IMR-90 (cell line): ENCODE measurements at regions not wholly inside any gene's neighbourhood (a gene's known extent, or its start where the extent isn't known, plus 50 kb on each side); places are given as distances from the start of the nearest gene placed in this dataset.

Experiments used
- ATAC-seq: fragments of 200-7000 bp; cut with Tn5 transposase; 2 replicates; pipeline ENCODE4 v1.9.1; 2020; ENCODE audit warnings: low read depth, mild to moderate bottlenecking, moderate library complexity
- BruUV-seq: library from RNA; stranded (reverse); fragments of 400-500 nt; replicated peaks from 2 replicates; lab custom pipeline; 2021; lab: Mats Ljungman, UMichigan
- CTCF ChIA-PET: fragments of 300-600 bp; formaldehyde crosslinking; extraction: SDS; loops from one replicate; lab custom pipeline; 2021; ENCODE audit warnings: antibody characterized with exemption; lab: Yijun Ruan, JAX
- POLR2A ChIA-PET: fragments of 300-600 bp; sonication (Branson Sonifier 250); formaldehyde crosslinking; loops from one replicate; lab custom pipeline; 2022; ENCODE audit warnings: antibody characterized with exemption; ENCODE audit not compliant: unreplicated experiment; lab: Charles Lee
- DNase-seq: peaks from one replicate; pipeline ENCODE4 v3.0.0; 2013
- H2AFZ ChIP-seq: replicated peaks from 2 replicates; pipeline ENCODE3; 2013; ENCODE audit warnings: low read length, mild to moderate bottlenecking; ENCODE audit not compliant: poor library complexity
- H2AK5ac ChIP-seq: 2 replicates; pipeline ENCODE4 v1.6.1; 2013; ENCODE audit warnings: low read depth, low read length, inconsistent platforms
- H2AK9ac ChIP-seq: replicated peaks from 2 replicates; pipeline ENCODE3; 2013; ENCODE audit warnings: mild to moderate bottlenecking, low read depth, low read length, moderate library complexity; ENCODE audit not compliant: poor library complexity
- H2BK120ac ChIP-seq: 2 replicates; pipeline ENCODE4 v1.6.1; 2013; ENCODE audit warnings: low read depth, low read length, inconsistent platforms
- H2BK15ac ChIP-seq: 3 replicates; pipeline ENCODE4 v1.6.1; 2013; ENCODE audit warnings: low read depth, low read length, inconsistent platforms
- H2BK20ac ChIP-seq: 2 replicates; pipeline ENCODE4 v1.6.1; 2013; ENCODE audit warnings: low read depth, mild to moderate bottlenecking, inconsistent platforms, low read length, moderate library complexity
- H2BK5ac ChIP-seq: 2 replicates; pipeline ENCODE4 v1.6.1; 2013; ENCODE audit warnings: mild to moderate bottlenecking, low read depth, low read length, inconsistent platforms; ENCODE audit not compliant: poor library complexity, severe bottlenecking
- H3K14ac ChIP-seq: replicated peaks from 2 replicates; pipeline ENCODE4 v1.6.1; 2013; ENCODE audit warnings: low read depth, low read length, inconsistent platforms
- H3K18ac ChIP-seq: 2 replicates; pipeline ENCODE4 v1.6.1; 2013; ENCODE audit warnings: low read depth, low read length, control low read depth
- H3K23ac ChIP-seq: 2 replicates; pipeline ENCODE4 v1.6.1; 2013; ENCODE audit warnings: low read depth, low read length, inconsistent platforms
- H3K27ac ChIP-seq: 2 replicates; pipeline ENCODE4 v1.5.1; 2013; ENCODE audit warnings: mild to moderate bottlenecking, control low read depth, low read length; ENCODE audit not compliant: insufficient read depth
- H3K27me3 ChIP-seq: 2 replicates; pipeline ENCODE4 v1.6.1; 2013; ENCODE audit warnings: low read length; ENCODE audit not compliant: control insufficient read depth, insufficient read depth
- H3K36me3 ChIP-seq: 2 replicates; pipeline ENCODE4 v1.6.1; 2013; ENCODE audit warnings: low read length, mixed read lengths; ENCODE audit not compliant: control insufficient read depth, insufficient read depth
- H3K4ac ChIP-seq: 2 replicates; pipeline ENCODE4 v1.6.1; 2013; ENCODE audit warnings: low read depth, low read length, inconsistent platforms
- H3K4me1 ChIP-seq: 2 replicates; pipeline ENCODE4 v1.6.1; 2013; ENCODE audit warnings: low read length, mixed read lengths; ENCODE audit not compliant: control insufficient read depth, insufficient read depth
- H3K4me2 ChIP-seq: 2 replicates; pipeline ENCODE4 v1.6.1; 2013; ENCODE audit warnings: low read depth, mild to moderate bottlenecking, control low read depth, low read length, moderate library complexity
- H3K4me3 ChIP-seq: 2 replicates; pipeline ENCODE4 v1.5.1; 2013; ENCODE audit warnings: low read depth, mild to moderate bottlenecking, control low read depth, low read length, moderate library complexity; ENCODE audit not compliant: insufficient read depth
- H3K56ac ChIP-seq: 2 replicates; pipeline ENCODE4 v1.6.1; 2013; ENCODE audit warnings: low read length, inconsistent platforms; ENCODE audit not compliant: insufficient read depth; ENCODE audit errors: extremely low read depth
- H3K79me1 ChIP-seq, 2 experiments: 2 replicates each; pipeline ENCODE4 v1.6.1; 2013; ENCODE audit warnings: low read length in 2 of 2, inconsistent platforms in 1 of 2, low read depth in 1 of 2
- H3K9ac ChIP-seq: 2 replicates; pipeline ENCODE4 v1.6.1; 2013; ENCODE audit warnings: low read depth, low read length, control low read depth
- H3K9me1 ChIP-seq: 2 replicates; pipeline ENCODE4 v1.6.1; 2013; ENCODE audit warnings: low read length, inconsistent platforms; ENCODE audit not compliant: insufficient read depth
- H3K9me3 ChIP-seq: 2 replicates; pipeline ENCODE4 v1.6.1; 2013; ENCODE audit warnings: low read length; ENCODE audit not compliant: control insufficient read depth, insufficient read depth
- H4K20me1 ChIP-seq: 2 replicates; pipeline ENCODE4 v1.6.1; 2013; ENCODE audit warnings: low read length, inconsistent platforms; ENCODE audit not compliant: insufficient read depth
- H4K5ac ChIP-seq: 2 replicates; pipeline ENCODE4 v1.6.1; 2013; ENCODE audit warnings: mild to moderate bottlenecking, low read depth, low read length, control low read depth
- H4K8ac ChIP-seq, 2 experiments: 2 replicates each; pipeline ENCODE4 v1.6.1; 2013; ENCODE audit warnings: low read depth in 2 of 2, low read length in 2 of 2, control low read depth in 1 of 2, inconsistent platforms in 1 of 2
- H4K91ac ChIP-seq: 2 replicates; pipeline ENCODE4 v1.6.1; 2013; ENCODE audit warnings: low read depth, low read length, inconsistent platforms; ENCODE audit not compliant: insufficient read depth
- BHLHE40 ChIP-seq: fragments of 150-350 bp; IDR thresholded peaks from 2 replicates; pipeline ENCODE4 v1.6.1; 2016; ENCODE audit warnings: mild to moderate bottlenecking, low read depth, low read length
- CEBPB ChIP-seq: IDR thresholded peaks from 2 replicates; pipeline ENCODE4 v1.6.1; 2012; ENCODE audit warnings: low read depth, low read length, improper control_type of control experiment
- CHD1 ChIP-seq: IDR thresholded peaks from 2 replicates; pipeline ENCODE4 v1.6.1; 2012; ENCODE audit warnings: low read depth, low read length, improper control_type of control experiment
- ELK1 ChIP-seq: fragments of 150-350 bp; IDR thresholded peaks from 2 replicates; pipeline ENCODE4 v1.6.1; 2016; ENCODE audit warnings: low read depth, mild to moderate bottlenecking, low read length, moderate library complexity, borderline replicate concordance
- FOS ChIP-seq: fragments of 150-350 bp; IDR thresholded peaks from 2 replicates; pipeline ENCODE4 v1.6.1; 2016; ENCODE audit warnings: low read depth, low read length
- MAFK ChIP-seq: IDR thresholded peaks from 2 replicates; pipeline ENCODE4 v1.6.1; 2012; ENCODE audit warnings: low read depth, low read length, improper control_type of control experiment
- MAZ ChIP-seq: IDR thresholded peaks from 2 replicates; pipeline ENCODE4 v1.6.1; 2012; ENCODE audit warnings: low read depth, mild to moderate bottlenecking, low read length, improper control_type of control experiment, moderate library complexity, borderline replicate concordance
- MXI1 ChIP-seq: IDR thresholded peaks from 2 replicates; pipeline ENCODE4 v1.6.1; 2012; ENCODE audit warnings: low read depth, mild to moderate bottlenecking, low read length, moderate library complexity, borderline replicate concordance
- NFE2L2 ChIP-seq: fragments of 150-350 bp; IDR thresholded peaks from 2 replicates; pipeline ENCODE4 v1.6.1; 2016; ENCODE audit warnings: low read depth, mild to moderate bottlenecking, low read length
- POLR2A ChIP-seq: IDR thresholded peaks from 2 replicates; pipeline ENCODE4 v1.6.1; 2012; ENCODE audit warnings: mild to moderate bottlenecking, low read depth, low read length
- RAD21 ChIP-seq: IDR thresholded peaks from 2 replicates; pipeline ENCODE4 v1.6.1; 2012; ENCODE audit warnings: low read length, improper control_type of control experiment
- RCOR1 ChIP-seq: IDR thresholded peaks from 2 replicates; pipeline ENCODE4 v1.6.1; 2012; ENCODE audit warnings: mild to moderate bottlenecking, low read length, improper control_type of control experiment; ENCODE audit not compliant: insufficient replicate concordance
- RFX5 ChIP-seq: IDR thresholded peaks from 2 replicates; pipeline ENCODE4 v1.8.0; 2012; ENCODE audit warnings: low read depth, mild to moderate bottlenecking, low read length, moderate library complexity
- SMC3 ChIP-seq: fragments of 150-350 bp; IDR thresholded peaks from 2 replicates; pipeline ENCODE4 v1.6.1; 2016; ENCODE audit warnings: low read depth, mild to moderate bottlenecking, antibody characterized with exemption, low read length, moderate library complexity
- WGBS, 2 experiments: methylation state at CpG; one replicate each; pipeline versions ENCODE4 v1.1.5 to v1.1.7; 2013; ENCODE audit warnings: missing lambda C conversion rate in 2 of 2; ENCODE audit not compliant: insufficient read length in 1 of 2; ENCODE audit errors: extremely low coverage in 2 of 2; 5-methylcytosine and 5-hydroxymethylcytosine counted together
- dilution Hi-C: fragments of 300-500 bp; cut with HindIII; formaldehyde crosslinking; loops from one replicate; pipeline ENCODE4 v1.14.3; 2018; ENCODE audit warnings: low sequenced_read_pairs; ENCODE audit not compliant: unreplicated experiment
- in situ Hi-C: fragments of 300-500 bp; cut with MboI; formaldehyde crosslinking; loops from 3 replicates; pipeline ENCODE4 v1.14.3; 2019; ENCODE audit warnings: low sequenced_read_pairs, inconsistent platforms, mixed read lengths
- intact Hi-C: fragments of 100-400 bp; cut with micrococcal nuclease; formaldehyde crosslinking; loops from 2 replicates; pipeline ENCODE4 v1.10.0; 2022
- TF ChIP-seq, protein P1 (sequence below): fragments of 150-350 bp; IDR thresholded peaks from 2 replicates; pipeline ENCODE4 v1.6.1; 2017; ENCODE audit warnings: mild to moderate bottlenecking, antibody characterized with exemption, low read length, low read depth
- TF ChIP-seq, protein P2 (sequence below): conservative IDR thresholded peaks from 2 replicates; pipeline ENCODE4 v1.5.1; 2012; ENCODE audit warnings: mild to moderate bottlenecking, low read depth, low read length, improper control_type of control experiment

GRCh38 chr10:53403688-53404087, 631.1 kb upstream of the MBL2 start:
- Histone ChIP-seq H2BK5ac (no peak overlapping the region), H3K9me1 (no peaks in the 10 kb centered on the region), H3K27ac (no peak overlapping the region), H3K4me2 (no peak overlapping the region), H3K56ac (no peak overlapping the region), H3K23ac (no peak overlapping the region), H3K4me3 (no peak overlapping the region), H4K91ac (no peak overlapping the region), H3K18ac (no peak overlapping the region), H4K5ac (no peak overlapping the region), H2BK120ac (no peak overlapping the region), H2AK9ac (no peak overlapping the region), H3K9ac (no peak overlapping the region), H2BK20ac (no peak overlapping the region), H4K8ac (no peak overlapping the region), H3K36me3 (no peaks in the 10 kb centered on the region), H2AFZ (no peak overlapping the region), H2AK5ac (no peak overlapping the region), H3K14ac (no peak overlapping the region), H3K27me3 (no peaks in the 10 kb centered on the region), H3K4me1 (no peaks in the 10 kb centered on the region), H3K9me3 (no peaks in the 10 kb centered on the region), H4K20me1 (no peaks in the 10 kb centered on the region), H2BK15ac (no peak overlapping the region), H3K79me1 (no peaks in the 10 kb centered on the region), H3K4ac (no peak overlapping the region)
- TF ChIP-seq MAZ (no peak), NFE2L2 (no peak), RCOR1 (no peak), BHLHE40 (no peak), MXI1 (no peak), RAD21 (no peak), MAFK (no peak), SMC3 (no peak), CHD1 (no peak), CEBPB (no peak), ELK1 (no peak), FOS (no peak), POLR2A (no peak), RFX5 (no peak)
- TF ChIP-seq, protein P1, sequence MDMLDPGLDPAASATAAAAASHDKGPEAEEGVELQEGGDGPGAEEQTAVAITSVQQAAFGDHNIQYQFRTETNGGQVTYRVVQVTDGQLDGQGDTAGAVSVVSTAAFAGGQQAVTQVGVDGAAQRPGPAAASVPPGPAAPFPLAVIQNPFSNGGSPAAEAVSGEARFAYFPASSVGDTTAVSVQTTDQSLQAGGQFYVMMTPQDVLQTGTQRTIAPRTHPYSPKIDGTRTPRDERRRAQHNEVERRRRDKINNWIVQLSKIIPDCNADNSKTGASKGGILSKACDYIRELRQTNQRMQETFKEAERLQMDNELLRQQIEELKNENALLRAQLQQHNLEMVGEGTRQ, result no peak
- TF ChIP-seq, protein P2, sequence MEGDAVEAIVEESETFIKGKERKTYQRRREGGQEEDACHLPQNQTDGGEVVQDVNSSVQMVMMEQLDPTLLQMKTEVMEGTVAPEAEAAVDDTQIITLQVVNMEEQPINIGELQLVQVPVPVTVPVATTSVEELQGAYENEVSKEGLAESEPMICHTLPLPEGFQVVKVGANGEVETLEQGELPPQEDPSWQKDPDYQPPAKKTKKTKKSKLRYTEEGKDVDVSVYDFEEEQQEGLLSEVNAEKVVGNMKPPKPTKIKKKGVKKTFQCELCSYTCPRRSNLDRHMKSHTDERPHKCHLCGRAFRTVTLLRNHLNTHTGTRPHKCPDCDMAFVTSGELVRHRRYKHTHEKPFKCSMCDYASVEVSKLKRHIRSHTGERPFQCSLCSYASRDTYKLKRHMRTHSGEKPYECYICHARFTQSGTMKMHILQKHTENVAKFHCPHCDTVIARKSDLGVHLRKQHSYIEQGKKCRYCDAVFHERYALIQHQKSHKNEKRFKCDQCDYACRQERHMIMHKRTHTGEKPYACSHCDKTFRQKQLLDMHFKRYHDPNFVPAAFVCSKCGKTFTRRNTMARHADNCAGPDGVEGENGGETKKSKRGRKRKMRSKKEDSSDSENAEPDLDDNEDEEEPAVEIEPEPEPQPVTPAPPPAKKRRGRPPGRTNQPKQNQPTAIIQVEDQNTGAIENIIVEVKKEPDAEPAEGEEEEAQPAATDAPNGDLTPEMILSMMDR, result no peak
- ATAC-seq (no peak), DNase-seq (peak; percentile 1)
- intact Hi-C loops (no loop called here), in situ Hi-C loops (no loop called here), dilution Hi-C loops (no loop called here)
- BruUV-seq, result no TSS peak
- 60% methylated on average over 1 of the region's 4 CpGs; no CpG with 5 or more reads in 1 of the 2 experiments for WGBS, 2 experiments
- CTCF ChIA-PET, result no interaction called here
- POLR2A ChIA-PET, result no interaction called here
